ENCODE measurements at regions not wholly inside any gene's neighbourhood (a gene's known extent, or its start where the extent isn't known, plus 50 kb on each side); places are given as distances from the start of the nearest gene placed in this dataset.

GRCh38 chr4:4914965-4915845, 55.7 kb downstream of the MSX1 start:
- Histone ChIP-seq H3K4me3 (ENCODE audit: low read length) (no peak overlapping the region), H3F3A (ENCODE audit: low read length, unreplicated experiment) (no peaks in the 10 kb centered on the region), H3K9me2 (replicated peaks; ENCODE audit: low read length) (no peaks in the 10 kb centered on the region), H3K27ac (ENCODE audit: low read length) (no peak overlapping the region), H4K20me1 (ENCODE audit: low read length) (no peaks in the 10 kb centered on the region), H3K79me2 (ENCODE audit: low read length) (no peaks in the 10 kb centered on the region), H2AFZ (ENCODE audit: low read length) (no peak overlapping the region), H3K4me2 (ENCODE audit: low read length) (no peak overlapping the region), H3K4me1 (ENCODE audit: insufficient read depth, low read length) (no peaks in the 10 kb centered on the region), H3K36me3 (ENCODE audit: low read depth, low read length) (no peaks in the 10 kb centered on the region), H3K9ac (ENCODE audit: low read length) (no peak overlapping the region), H3K9me3 (ENCODE audit: low read length) (no peaks in the 10 kb centered on the region), H3K27me3 (ENCODE audit: low read length) (peaks cover 3% of the 10 kb centered on the region; the same call in 1 of the 2 replicates)
- TF ChIP-seq EZH2phosphoT487 (IDR thresholded peaks at IDR 0.05; ENCODE audit: borderline replicate concordance, low read length) (no peak), CTCF (conservative IDR thresholded peaks at IDR 0.05; ENCODE audit: low read depth, low read length) (no peak), EZH2 (IDR thresholded peaks at IDR 0.05; ENCODE audit: low read length, unreplicated experiment) (no peak)
- BruUV-seq (replicated peaks): no TSS peak
- no peak for ATAC-seq
- ChIA-PET POLR2A (ENCODE audit: unreplicated experiment) (no interaction called here), CTCF (no interaction called here)
- intact Hi-C loops (cut with micrococcal nuclease): no loop called here
- no peak for DNase-seq

- Histone ChIP-seq H3K27me3 (ENCODE audit: low read length) (no peaks in the 10 kb centered on the region), H3F3A (ENCODE audit: low read length, unreplicated experiment) (no peaks in the 10 kb centered on the region), H3K9me2 (replicated peaks; ENCODE audit: low read length) (no peaks in the 10 kb centered on the region), H2AFZ (ENCODE audit: low read length) (no peak overlapping the region), H4K20me1 (ENCODE audit: low read length) (no peaks in the 10 kb centered on the region), H3K4me2 (ENCODE audit: low read length) (no peak overlapping the region), H3K9ac (ENCODE audit: low read length) (no peak overlapping the region), H3K27ac (ENCODE audit: low read length) (no peak overlapping the region), H3K36me3 (ENCODE audit: low read depth, low read length) (no peaks in the 10 kb centered on the region), H3K4me3 (ENCODE audit: low read length) (no peak overlapping the region), H3K9me3 (ENCODE audit: low read length) (no peaks in the 10 kb centered on the region), H3K4me1 (ENCODE audit: insufficient read depth, low read length) (no peaks in the 10 kb centered on the region), H3K79me2 (ENCODE audit: low read length) (no peaks in the 10 kb centered on the region)
- ATAC-seq (no peak), DNase-seq (no peak)
- no TSS peak for BruUV-seq (replicated peaks)
- POLR2A ChIA-PET (ENCODE audit: unreplicated experiment): no interaction called here
- TF ChIP-seq EZH2 (IDR thresholded peaks at IDR 0.05; ENCODE audit: low read length, unreplicated experiment): no peak
- no peak for TF ChIP-seq EZH2phosphoT487 (IDR thresholded peaks at IDR 0.05; ENCODE audit: borderline replicate concordance, low read length)
- no peak for TF ChIP-seq CTCF (conservative IDR thresholded peaks at IDR 0.05; ENCODE audit: low read depth, low read length)
- intact Hi-C loops (cut with micrococcal nuclease): no loop called here
- CTCF ChIA-PET: no interaction called here
Measured at GRCh38 chr4:4918067-4918466, 58.6 kb downstream of the MSX1 start.

- no peaks in the 10 kb centered on the region for H3K4me1 ChIP-seq (ENCODE audit: insufficient read depth, low read length)
- no peaks in the 10 kb centered on the region for H3K79me2 ChIP-seq (ENCODE audit: low read length)
- H3K9me2 ChIP-seq (replicated peaks; ENCODE audit: low read length): no peaks in the 10 kb centered on the region
- ATAC-seq (no peak), DNase-seq (peak; percentile 1)
- no peaks in the 10 kb centered on the region for H3K36me3 ChIP-seq (ENCODE audit: low read depth, low read length)
- H3K4me2 ChIP-seq (ENCODE audit: low read length): no peak overlapping the region
- no peak overlapping the region for H3K27ac ChIP-seq (ENCODE audit: low read length)
- H3K4me3 ChIP-seq (ENCODE audit: low read length): no peak overlapping the region
- no peaks in the 10 kb centered on the region for H3K27me3 ChIP-seq (ENCODE audit: low read length)
- no peak for TF ChIP-seq EZH2 (IDR thresholded peaks at IDR 0.05; ENCODE audit: low read length, unreplicated experiment)
- no peak for TF ChIP-seq CTCF (conservative IDR thresholded peaks at IDR 0.05; ENCODE audit: low read depth, low read length)
- TF ChIP-seq EZH2phosphoT487 (IDR thresholded peaks at IDR 0.05; ENCODE audit: borderline replicate concordance, low read length): no peak
- no peak overlapping the region for H3K9ac ChIP-seq (ENCODE audit: low read length)
- no TSS peak for BruUV-seq (replicated peaks)
- no peaks in the 10 kb centered on the region for H3K9me3 ChIP-seq (ENCODE audit: low read length)
- no peaks in the 10 kb centered on the region for H3F3A ChIP-seq (ENCODE audit: low read length, unreplicated experiment)
- intact Hi-C loops (cut with micrococcal nuclease): no loop called here
- CTCF ChIA-PET: no interaction called here
- H2AFZ ChIP-seq (ENCODE audit: low read length): no peak overlapping the region
- no peaks in the 10 kb centered on the region for H4K20me1 ChIP-seq (ENCODE audit: low read length)
- POLR2A ChIA-PET (ENCODE audit: unreplicated experiment): no interaction called here
Measured at GRCh38 chr4:4919927-4920326, 60.5 kb downstream of the MSX1 start.

Data from PC-3 (cell line).